Psoas muscle (tissue), 7 donors: ENCODE measurements at regions not wholly inside any gene's neighbourhood (a gene's known extent, or its start where the extent isn't known, plus 50 kb on each side); places are given as distances from the start of the nearest gene placed in this dataset.

Source experiments
- ATAC-seq, 4 donors: fragments of 200-7000 bp; cut with Tn5 transposase; one replicate each; pipeline ENCODE4 v1.9.1; 2020; ENCODE audit warnings: moderate library complexity in 3 of 4, mild to moderate bottlenecking in 2 of 4
- DNase-seq, 2 donors: peaks; one replicate each; pipeline ENCODE4 v3.0.0-alpha.2; 2020
- H3K27ac ChIP-seq: fragments of 200-600 bp; one replicate; pipeline ENCODE4 v1.8.0; 2022
- H3K27me3 ChIP-seq, 3 donors: fragments of 200-600 bp in 1 of 3; one replicate each; pipeline versions ENCODE4 v1.6.1 to v1.8.0; 2013 to 2022; ENCODE audit warnings: low read length in 2 of 3, mild to moderate bottlenecking in 2 of 3, moderate library complexity in 1 of 3; ENCODE audit not compliant: insufficient read depth in 3 of 3
- H3K36me3 ChIP-seq, 2 donors: fragments of 200-600 bp in 1 of 2; one replicate each; pipeline versions ENCODE4 v1.6.1 to v1.8.0; 2013 to 2022; ENCODE audit warnings: low read depth in 1 of 2, mild to moderate bottlenecking in 1 of 2, moderate library complexity in 1 of 2; ENCODE audit not compliant: insufficient read depth in 1 of 2
- H3K4me1 ChIP-seq: fragments of 200-600 bp; one replicate; pipeline ENCODE4 v1.8.0; 2022
- H3K4me3 ChIP-seq: fragments of 200-600 bp; one replicate; pipeline ENCODE4 v1.8.0; 2022; ENCODE audit warnings: mild to moderate bottlenecking
- H3K9me3 ChIP-seq: fragments of 200-600 bp; one replicate; pipeline ENCODE4 v1.8.0; 2022
- CTCF ChIP-seq: fragments of 200-600 bp; IDR thresholded peaks from one replicate; pipeline ENCODE4 v1.8.0; 2022; ENCODE audit warnings: antibody characterized with exemption
- WGBS, 3 donors: extraction: QIAGEN DNeasy Blood & Tissue Kit; methylation state at CpG; one replicate each; pipeline versions ENCODE4 v1.1.6 to v1.1.7; 2013; 5-methylcytosine and 5-hydroxymethylcytosine counted together
- intact Hi-C, 2 donors: fragments of 100-400 bp; cut with DNase I; formaldehyde crosslinking; loops; one replicate each; pipeline versions ENCODE4 v1.11.0 to v1.14.2; 2022
- donor health status: healthy with polysubstance abuse.
- donor health status: DM: no; HTN: no; CAD: no; lungs with moderate emphysema.
- donor health status: Bipolar disorder and iron deficiency.
- donor health status: healthy.
- donor health status: DM: yes; HTN: yes; CAD: no.
- donor health status: DM: no; HTN: no; CAD: no.
- donor health status: DM: yes; HTN: yes; CAD: no.

GRCh38 chr1:208654241-208654640 is 410.1 kb upstream of the PLXNA2 start:
- H3K4me1 ChIP-seq = no peaks in the 10 kb centered on the region
- no peak overlapping the region for H3K27ac ChIP-seq
- DNase-seq (no peak), ATAC-seq (no peak)
- intact Hi-C loops = no loop called here
- peaks cover 0 to 5% (median 0%) of the 10 kb centered on the region in 3 donors for H3K27me3 ChIP-seq
- TF ChIP-seq CTCF = no peak
- 44 to 55% (median 54%) methylated on average over 3 of the region's 3 CpGs for WGBS, 3 donors
- no peak overlapping the region for H3K4me3 ChIP-seq
- H3K9me3 ChIP-seq = no peaks in the 10 kb centered on the region
- H3K36me3 ChIP-seq = no peaks in the 10 kb centered on the region

- WGBS, 3 donors = 93 to 96% (median 93%) methylated on average over 4 of the region's 4 CpGs
- TF ChIP-seq CTCF = no peak
- Histone ChIP-seq H3K4me1 (no peaks in the 10 kb centered on the region), H3K9me3 (no peaks in the 10 kb centered on the region), H3K27me3 (no peaks in the 10 kb centered on the region), H3K27ac (no peak overlapping the region), H3K36me3 (no peaks in the 10 kb centered on the region), H3K4me3 (no peak overlapping the region)
- intact Hi-C loops = no loop called here
- DNase-seq = no peak
- ATAC-seq = no peak
Observed at GRCh38 chr1:208665936-208666335, 421.8 kb upstream of the PLXNA2 start.

- DNase-seq (no peak), ATAC-seq (no peak)
- Histone ChIP-seq H3K4me3 (no peak overlapping the region), H3K27ac (no peak overlapping the region), H3K36me3 (no peaks in the 10 kb centered on the region), H3K4me1 (no peaks in the 10 kb centered on the region), H3K27me3 (no peaks in the 10 kb centered on the region), H3K9me3 (no peaks in the 10 kb centered on the region)
- WGBS, 3 donors = 59 to 83% (median 70%) methylated on average over 1 of the region's 1 CpG
- intact Hi-C loops = no loop called here
- TF ChIP-seq CTCF = no peak
Observed at GRCh38 chr1:208668991-208669390, 424.8 kb upstream of the PLXNA2 start.

- WGBS, 3 donors = 91 to 98% (median 93%) methylated on average over 2 of the region's 2 CpGs
- ATAC-seq = no peak
Observed at GRCh38 chr1:208670778-208671177, 426.6 kb upstream of the PLXNA2 start.

More at GRCh38 chr1:208670778-208671177, 426.6 kb upstream of the PLXNA2 start:
- Histone ChIP-seq H3K36me3 (no peaks in the 10 kb centered on the region), H3K4me3 (no peak overlapping the region), H3K9me3 (no peaks in the 10 kb centered on the region), H3K4me1 (no peaks in the 10 kb centered on the region), H3K27ac (no peak overlapping the region), H3K27me3 (no peaks in the 10 kb centered on the region)
- intact Hi-C loops = no loop called here
- no peak for DNase-seq
- TF ChIP-seq CTCF = no peak
